Activated T-cell treated with anti-CD3 and anti-CD28 coated beads, Interleukin-2, amount 50 U/mL, for 24 hours (primary cell): ENCODE measurements at regions not wholly inside any gene's neighbourhood (a gene's known extent, or its start where the extent isn't known, plus 50 kb on each side); places are given as distances from the start of the nearest gene placed in this dataset.

ENCODE experiments used
- DNase-seq: peaks from one replicate; pipeline ENCODE4 v3.0.0-alpha.2; 2020
- H3K27ac Mint-ChIP-seq: 2 replicates; pipeline ENCODE4 v1.8.0; 2020; ENCODE audit warnings: mild to moderate bottlenecking, mixed read lengths
- H3K27me3 Mint-ChIP-seq: 2 replicates; pipeline ENCODE4 v1.8.0; 2020; ENCODE audit warnings: mixed read lengths
- H3K36me3 Mint-ChIP-seq: 2 replicates; pipeline ENCODE4 v1.8.0; 2020; ENCODE audit warnings: low read depth, mixed read lengths
- H3K4me1 Mint-ChIP-seq: 2 replicates; pipeline ENCODE4 v1.8.0; 2020; ENCODE audit warnings: low read depth, mixed read lengths
- H3K4me3 Mint-ChIP-seq: 2 replicates; pipeline ENCODE4 v1.8.0; 2020; ENCODE audit warnings: mild to moderate bottlenecking, moderate library complexity, mixed read lengths
- H3K9me3 Mint-ChIP-seq: 2 replicates; pipeline ENCODE4 v1.8.0; 2020; ENCODE audit warnings: mixed read lengths

DNA sequence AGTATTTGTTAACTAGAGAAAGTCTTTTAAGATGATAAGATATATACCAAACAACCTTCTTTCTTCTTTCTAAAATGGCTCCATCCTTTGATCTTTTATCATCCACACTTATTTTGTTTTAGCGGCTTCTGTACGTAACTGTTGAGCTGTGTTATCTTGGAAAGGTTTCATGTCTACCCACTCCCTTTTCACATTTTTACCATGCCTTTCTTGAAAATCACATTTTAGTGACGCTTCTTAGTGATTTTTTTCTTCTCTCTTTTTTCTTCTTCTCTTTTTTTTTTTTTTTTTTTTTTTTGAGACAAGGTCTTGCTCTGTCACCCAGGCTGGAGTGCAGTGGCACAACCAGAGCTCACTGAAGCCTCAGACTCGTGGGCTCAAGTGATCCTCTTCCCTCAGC lies 135.1 kb downstream of the CHIC2 start:
- Mint-ChIP-seq H3K27ac (no peak overlapping the region), H3K4me3 (no peak overlapping the region), H3K27me3 (peaks cover 4% of the 10 kb centered on the region), H3K9me3 (no peaks in the 10 kb centered on the region), H3K36me3 (no peaks in the 10 kb centered on the region), H3K4me1 (no peaks in the 10 kb centered on the region)
- no peak for DNase-seq

DNA sequence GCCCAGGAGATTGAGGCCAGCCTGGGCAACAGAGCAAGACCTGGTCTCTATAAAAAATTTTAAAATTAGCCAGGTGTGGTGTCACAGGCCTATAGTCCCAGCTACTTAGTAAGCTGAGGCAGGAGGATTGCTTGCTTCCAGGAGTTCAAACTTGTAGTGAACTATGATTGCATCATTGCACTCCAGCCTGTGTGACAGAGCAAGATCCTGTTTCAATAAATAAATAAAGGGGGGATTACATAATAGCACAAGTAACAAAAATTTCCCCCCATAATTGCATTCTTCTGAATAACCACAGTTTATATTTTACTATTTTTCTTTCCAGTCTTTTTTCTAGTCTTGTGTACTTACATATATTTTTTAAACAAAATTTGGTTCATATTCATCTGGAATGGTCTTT lies 135.6 kb downstream of the CHIC2 start:
- no peak for DNase-seq
- no peaks in the 10 kb centered on the region for H3K4me1 Mint-ChIP-seq
- H3K4me3 Mint-ChIP-seq: no peak overlapping the region
- H3K36me3 Mint-ChIP-seq: no peaks in the 10 kb centered on the region
- H3K27ac Mint-ChIP-seq: no peak overlapping the region
- no peaks in the 10 kb centered on the region for H3K9me3 Mint-ChIP-seq
- peaks cover 4% of the 10 kb centered on the region for H3K27me3 Mint-ChIP-seq

GRCh38 chr4:53925050-53925605 lies 139.3 kb downstream of the CHIC2 start:
- DNase-seq: no peak
- no peak overlapping the region for H3K4me3 Mint-ChIP-seq
- no peaks in the 10 kb centered on the region for H3K36me3 Mint-ChIP-seq
- peaks cover 11% of the 10 kb centered on the region for H3K27me3 Mint-ChIP-seq
- H3K9me3 Mint-ChIP-seq: no peaks in the 10 kb centered on the region
- H3K4me1 Mint-ChIP-seq: peaks cover 2% of the 10 kb centered on the region
- no peak overlapping the region for H3K27ac Mint-ChIP-seq

DNA sequence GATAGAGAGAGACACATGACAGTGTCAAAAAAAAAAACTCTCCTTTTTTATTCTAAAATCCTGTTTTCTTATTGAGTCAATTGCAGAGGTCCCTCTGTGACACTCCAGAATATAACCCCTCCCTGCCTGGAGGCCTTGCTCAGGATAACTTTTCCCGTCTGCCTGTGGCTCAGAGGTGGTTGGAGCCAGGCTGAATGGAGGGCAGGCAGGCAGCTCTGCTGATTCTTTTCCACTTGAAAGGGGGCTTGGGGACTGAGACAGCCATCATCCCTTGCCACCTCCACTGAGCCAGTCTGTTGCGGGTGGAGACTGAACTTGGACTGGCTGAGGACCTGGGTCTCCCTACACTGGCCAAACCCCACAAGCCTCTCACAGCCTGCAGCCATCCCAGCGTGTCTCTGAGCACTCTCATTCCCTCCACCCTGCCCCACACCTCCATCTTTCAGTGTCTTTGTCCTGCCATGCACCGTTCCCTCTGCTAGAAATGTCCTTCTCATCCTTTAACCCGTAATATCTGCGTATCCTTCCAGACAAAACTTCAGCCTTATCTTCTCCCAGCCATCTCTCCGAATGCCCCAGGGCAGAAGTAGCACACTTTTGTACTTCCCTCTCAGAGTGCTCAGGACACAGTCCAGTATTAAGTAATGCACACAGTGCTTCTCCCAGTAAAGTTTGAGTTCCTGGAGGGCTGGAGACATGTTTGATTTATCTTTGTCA lies 139.9 kb downstream of the CHIC2 start:
- Mint-ChIP-seq H3K27me3 (peaks cover 15% of the 10 kb centered on the region), H3K27ac (no peak overlapping the region), H3K4me3 (no peak overlapping the region), H3K4me1 (peaks cover 2% of the 10 kb centered on the region), H3K9me3 (no peaks in the 10 kb centered on the region), H3K36me3 (no peaks in the 10 kb centered on the region)
- DNase-seq: no peak

- no peaks in the 10 kb centered on the region for H3K36me3 Mint-ChIP-seq
- H3K4me1 Mint-ChIP-seq: peaks cover 2% of the 10 kb centered on the region
- no peaks in the 10 kb centered on the region for H3K9me3 Mint-ChIP-seq
- H3K27me3 Mint-ChIP-seq: peaks cover 15% of the 10 kb centered on the region
- no peak for DNase-seq
- H3K27ac Mint-ChIP-seq: no peak overlapping the region
- H3K4me3 Mint-ChIP-seq: no peak overlapping the region
Measured at GRCh38 chr4:53923921-53924320, 140.5 kb downstream of the CHIC2 start.

DNA sequence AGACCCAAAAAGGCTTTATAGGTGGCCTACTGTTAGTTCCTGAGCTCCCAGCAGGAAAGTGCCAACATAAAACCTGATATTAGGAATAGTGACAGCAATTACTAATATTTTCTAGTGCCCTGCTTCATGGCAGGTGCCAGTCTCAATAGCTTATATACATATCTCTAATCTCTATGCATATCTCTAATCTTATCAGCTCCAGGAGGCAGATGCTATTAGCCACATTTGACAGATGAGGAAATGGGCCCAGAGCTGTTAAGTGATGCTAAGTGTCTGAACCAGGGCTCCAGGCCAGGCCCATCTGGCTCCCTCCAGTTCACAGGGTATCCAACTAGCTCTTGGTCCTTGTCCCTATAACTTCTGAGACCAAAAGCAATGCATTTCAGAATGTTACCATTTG lies 142.5 kb downstream of the CHIC2 start:
- Mint-ChIP-seq H3K27me3 (peaks cover 16% of the 10 kb centered on the region), H3K9me3 (no peaks in the 10 kb centered on the region), H3K36me3 (no peaks in the 10 kb centered on the region), H3K4me3 (no peak overlapping the region), H3K27ac (no peak overlapping the region), H3K4me1 (peaks cover 4% of the 10 kb centered on the region)
- DNase-seq: no peak

DNA sequence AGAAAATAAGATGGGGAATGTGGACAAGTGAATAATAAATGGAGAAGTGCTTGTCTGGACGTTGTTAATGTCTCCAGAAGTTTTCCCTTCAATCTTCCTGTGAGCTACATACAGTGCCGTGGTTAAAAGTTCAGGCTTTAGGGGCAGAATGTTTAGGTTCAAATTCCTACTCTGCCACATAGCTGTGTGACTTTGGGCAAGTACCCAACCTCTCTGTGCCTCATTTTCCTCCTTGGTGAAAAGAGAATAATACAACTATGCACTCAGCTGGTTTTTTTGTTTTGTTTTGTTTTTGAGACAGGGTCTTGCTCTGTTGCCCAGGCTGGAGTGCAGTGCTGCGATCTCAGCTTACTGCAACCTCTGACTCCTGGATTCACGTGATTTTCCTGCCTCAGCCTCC lies 143.5 kb downstream of the CHIC2 start:
- H3K4me3 Mint-ChIP-seq: no peak overlapping the region
- no peak overlapping the region for H3K27ac Mint-ChIP-seq
- no peaks in the 10 kb centered on the region for H3K9me3 Mint-ChIP-seq
- no peak for DNase-seq
- H3K36me3 Mint-ChIP-seq: no peaks in the 10 kb centered on the region
- peaks cover 4% of the 10 kb centered on the region for H3K4me1 Mint-ChIP-seq
- peaks cover 16% of the 10 kb centered on the region for H3K27me3 Mint-ChIP-seq

DNA sequence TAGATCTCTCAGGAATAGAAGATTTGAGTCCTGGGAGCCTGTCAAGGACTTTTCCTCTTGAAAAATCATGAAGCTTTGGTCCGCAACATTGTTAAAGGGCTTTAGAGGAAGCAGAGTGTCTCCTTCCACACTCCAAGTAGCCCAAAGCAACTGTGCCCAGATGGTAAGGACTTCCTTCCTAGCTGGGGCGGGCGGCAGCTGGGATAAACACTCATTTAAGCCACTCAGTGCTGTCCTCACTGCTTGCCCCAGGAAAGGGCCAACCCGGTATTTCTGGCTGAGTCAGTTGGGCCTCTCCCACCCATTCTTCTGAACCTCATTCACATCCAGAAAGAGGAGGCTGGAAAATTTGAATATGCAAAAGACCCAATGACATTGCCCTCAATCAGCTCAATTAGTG lies 144.3 kb downstream of the CHIC2 start:
- peaks cover 4% of the 10 kb centered on the region for H3K4me1 Mint-ChIP-seq
- H3K9me3 Mint-ChIP-seq: no peaks in the 10 kb centered on the region
- no peak for DNase-seq
- no peak overlapping the region for H3K27ac Mint-ChIP-seq
- no peak overlapping the region for H3K4me3 Mint-ChIP-seq
- no peaks in the 10 kb centered on the region for H3K36me3 Mint-ChIP-seq
- H3K27me3 Mint-ChIP-seq: peaks cover 16% of the 10 kb centered on the region

GRCh38 chr4:53919535-53919934 lies 144.9 kb downstream of the CHIC2 start:
- no peak overlapping the region for H3K4me3 Mint-ChIP-seq
- H3K9me3 Mint-ChIP-seq: no peaks in the 10 kb centered on the region
- peaks cover 16% of the 10 kb centered on the region for H3K27me3 Mint-ChIP-seq
- H3K27ac Mint-ChIP-seq: no peak overlapping the region
- DNase-seq: no peak
- H3K36me3 Mint-ChIP-seq: no peaks in the 10 kb centered on the region
- H3K4me1 Mint-ChIP-seq: peaks cover 4% of the 10 kb centered on the region

GRCh38 chr4:53917729-53918128 lies 146.7 kb downstream of the CHIC2 start:
- Mint-ChIP-seq H3K36me3 (no peaks in the 10 kb centered on the region), H3K4me1 (peaks cover 5% of the 10 kb centered on the region), H3K27me3 (peaks cover 14% of the 10 kb centered on the region), H3K9me3 (no peaks in the 10 kb centered on the region), H3K27ac (no peak overlapping the region), H3K4me3 (no peak overlapping the region)
- no peak for DNase-seq

GRCh38 chr4:53916431-53916889 lies 147.9 kb downstream of the CHIC2 start:
- Mint-ChIP-seq H3K4me1 (peaks cover 4% of the 10 kb centered on the region), H3K9me3 (no peaks in the 10 kb centered on the region), H3K4me3 (no peak overlapping the region), H3K36me3 (no peaks in the 10 kb centered on the region), H3K27me3 (peaks cover 9% of the 10 kb centered on the region), H3K27ac (no peak overlapping the region)
- DNase-seq: no peak

- Mint-ChIP-seq H3K27me3 (peaks cover 19% of the 10 kb centered on the region), H3K36me3 (no peaks in the 10 kb centered on the region), H3K4me3 (no peak overlapping the region), H3K27ac (no peak overlapping the region), H3K4me1 (peaks cover 4% of the 10 kb centered on the region), H3K9me3 (no peaks in the 10 kb centered on the region)
- DNase-seq: no peak
Measured at GRCh38 chr4:53914313-53915016, 149.9 kb downstream of the CHIC2 start.

DNA sequence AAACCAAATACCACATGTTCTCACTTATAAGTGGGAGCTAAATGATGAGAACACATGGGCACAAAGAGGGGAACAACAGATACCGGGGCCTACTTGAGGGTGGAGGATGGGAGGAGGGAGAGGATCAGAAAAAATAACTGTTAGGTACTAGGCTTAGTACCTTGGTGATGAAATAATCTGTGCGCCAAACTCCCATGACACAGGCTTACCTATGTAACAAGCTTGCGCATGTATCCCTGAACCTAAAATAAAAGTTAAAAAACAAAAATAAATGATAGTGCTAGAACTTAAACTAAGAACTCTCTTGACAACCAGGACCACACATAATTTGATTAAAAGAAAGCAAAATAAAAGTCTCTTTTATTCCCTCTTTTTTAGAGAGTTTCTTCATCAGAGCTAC lies 150.6 kb downstream of the CHIC2 start:
- H3K4me3 Mint-ChIP-seq: no peak overlapping the region
- H3K27me3 Mint-ChIP-seq: peaks cover 25% of the 10 kb centered on the region
- no peaks in the 10 kb centered on the region for H3K9me3 Mint-ChIP-seq
- no peaks in the 10 kb centered on the region for H3K36me3 Mint-ChIP-seq
- no peak overlapping the region for H3K27ac Mint-ChIP-seq
- no peak for DNase-seq
- H3K4me1 Mint-ChIP-seq: peaks cover 7% of the 10 kb centered on the region

GRCh38 chr4:53912766-53913497 lies 151.5 kb downstream of the CHIC2 start:
- H3K27me3 Mint-ChIP-seq: peaks cover 30% of the 10 kb centered on the region
- no peak for DNase-seq
- H3K4me3 Mint-ChIP-seq: no peak overlapping the region

More at GRCh38 chr4:53912766-53913497, 151.5 kb downstream of the CHIC2 start:
- Mint-ChIP-seq H3K27ac (no peak overlapping the region), H3K9me3 (no peaks in the 10 kb centered on the region), H3K36me3 (no peaks in the 10 kb centered on the region), H3K4me1 (peaks cover 12% of the 10 kb centered on the region)
